ENCODE measurements at regions not wholly inside any gene's neighbourhood (a gene's known extent, or its start where the extent isn't known, plus 50 kb on each side); places are given as distances from the start of the nearest gene placed in this dataset.
"Not testable (repeated sequence)": the region's sequence is repeated elsewhere in the genome, so short reads cannot be mapped to it uniquely, and the experiment has no call there.

DNA sequence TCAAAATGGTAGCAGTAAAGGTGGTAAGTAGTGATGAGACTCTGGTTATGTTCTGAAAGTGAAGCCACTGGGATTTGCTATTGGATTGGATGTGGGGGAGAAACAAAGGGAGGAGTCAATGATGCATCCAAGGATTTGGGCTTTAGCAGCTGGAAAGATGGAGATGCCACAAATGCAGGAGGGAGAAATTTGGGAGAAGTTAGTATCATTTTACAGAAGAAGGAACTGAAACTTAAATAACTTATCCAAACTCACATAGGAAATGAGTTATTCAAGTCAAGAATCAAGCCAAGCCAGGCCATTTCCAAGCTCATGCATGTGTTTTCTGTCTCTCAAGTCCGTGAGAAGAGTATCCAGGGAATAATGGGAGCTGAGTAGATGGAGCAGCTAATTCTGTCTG lies 155.1 kb upstream of the TNFAIP3 start:
- TF ChIP-seq EZH2phosphoT487 (IDR thresholded peaks at IDR 0.05; ENCODE audit: insufficient read depth, low read depth), result no peak
- no peak for TF ChIP-seq EZH2 (IDR thresholded peaks at IDR 0.05; ENCODE audit: insufficient read depth, poor library complexity, severe bottlenecking)
- Histone ChIP-seq H3K27me3 (replicated peaks; ENCODE audit: insufficient read depth) (no peaks in the 10 kb centered on the region), H3K4me1 (ENCODE audit: insufficient read depth) (peaks cover 15% of the 10 kb centered on the region), H3K9me3 (ENCODE audit: low read depth) (no peaks in the 10 kb centered on the region), H4K20me1 (ENCODE audit: insufficient read depth) (no peaks in the 10 kb centered on the region), H3K36me3 (ENCODE audit: low read depth) (no peaks in the 10 kb centered on the region), H3K79me2 (ENCODE audit: insufficient read depth) (no peaks in the 10 kb centered on the region), H3K27ac (no peak overlapping the region), H3K9ac (no peak overlapping the region), H3K9me2 (ENCODE audit: insufficient read depth) (no peaks in the 10 kb centered on the region), H3K4me3 (no peak overlapping the region), H2AFZ (no peak overlapping the region), H3F3A (ENCODE audit: insufficient read depth) (peaks cover 29% of the 10 kb centered on the region; the same call in 1 of the 2 replicates), H3K4me2 (ENCODE audit: unreplicated experiment) (no peak overlapping the region)
- in situ Hi-C loops (cut with MboI), result loop anchor here (10.0 to 25.0 kb wide), 2 partner anchors 233 to 400 kb away; partner anchors contain the start of gene PERP
- 81 to 96% methylated on average over 1 of the region's 1 CpG for WGBS, 2 experiments (ENCODE audit: low coverage in 1 of 2, low lambda C conversion rate in 2 of 2, missing lambda C conversion rate in 2 of 2)
- no peak for DNase-seq

DNA sequence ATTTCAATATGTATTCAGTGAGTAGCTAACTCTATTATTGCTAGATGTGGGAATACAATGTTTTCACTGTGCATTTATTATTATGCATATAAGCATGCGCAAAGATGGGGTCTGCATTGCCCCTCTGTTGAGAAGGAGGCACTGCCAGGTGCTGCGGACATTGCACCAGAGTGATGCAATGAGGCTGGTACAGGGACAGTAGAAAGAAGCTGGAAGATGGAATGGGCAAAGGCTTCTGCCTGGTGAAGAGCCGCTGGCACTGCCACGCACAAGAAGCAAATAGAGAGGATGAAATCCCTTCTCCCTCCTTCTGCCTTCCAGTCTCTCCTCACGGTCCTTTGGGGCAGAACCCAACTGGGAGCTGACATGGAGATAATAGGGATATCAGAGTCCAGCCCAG lies 154.5 kb upstream of the TNFAIP3 start:
- H3F3A ChIP-seq (ENCODE audit: insufficient read depth), result peaks cover 29% of the 10 kb centered on the region; the same call in 1 of the 2 replicates
- no peak for DNase-seq
- TF ChIP-seq EZH2 (IDR thresholded peaks at IDR 0.05; ENCODE audit: insufficient read depth, poor library complexity, severe bottlenecking) (no peak), EZH2phosphoT487 (IDR thresholded peaks at IDR 0.05; ENCODE audit: insufficient read depth, low read depth) (no peak)
- no peaks in the 10 kb centered on the region for H3K27me3 ChIP-seq (replicated peaks; ENCODE audit: insufficient read depth)
- no peak overlapping the region for H3K27ac ChIP-seq
- H3K79me2 ChIP-seq (ENCODE audit: insufficient read depth), result no peaks in the 10 kb centered on the region
- in situ Hi-C loops (cut with MboI), result loop anchor here (10.0 to 25.0 kb wide), 2 partner anchors 232 to 400 kb away; partner anchors contain the start of gene PERP
- H3K4me1 ChIP-seq (ENCODE audit: insufficient read depth), result peaks cover 15% of the 10 kb centered on the region
- no peak overlapping the region for H3K4me3 ChIP-seq
- H4K20me1 ChIP-seq (ENCODE audit: insufficient read depth), result no peaks in the 10 kb centered on the region
- no peak overlapping the region for H3K4me2 ChIP-seq (ENCODE audit: unreplicated experiment)
- 93 to 97% methylated on average over 5 of the region's 5 CpGs for WGBS, 2 experiments (ENCODE audit: low coverage in 1 of 2, low lambda C conversion rate in 2 of 2, missing lambda C conversion rate in 2 of 2)
- no peaks in the 10 kb centered on the region for H3K36me3 ChIP-seq (ENCODE audit: low read depth)
- H2AFZ ChIP-seq, result no peak overlapping the region
- H3K9me3 ChIP-seq (ENCODE audit: low read depth), result no peaks in the 10 kb centered on the region
- no peaks in the 10 kb centered on the region for H3K9me2 ChIP-seq (ENCODE audit: insufficient read depth)
- no peak overlapping the region for H3K9ac ChIP-seq

GRCh38 chr6:137715589-137716045 lies 151.4 kb upstream of the TNFAIP3 start:
- no peaks in the 10 kb centered on the region for H3K9me3 ChIP-seq (ENCODE audit: low read depth)
- DNase-seq, result peak; percentile 68
- no peak overlapping the region for H3K9ac ChIP-seq
- H3K4me1 ChIP-seq (ENCODE audit: insufficient read depth), result 0 out of 2 replicates have a peak, but pooled peaks cover 4% of the 10 kb centered on the region
- 50 to 52% methylated on average over 4 of the region's 4 CpGs for WGBS, 2 experiments (ENCODE audit: low coverage in 1 of 2, low lambda C conversion rate in 2 of 2, missing lambda C conversion rate in 2 of 2)
- H3K4me2 ChIP-seq (ENCODE audit: unreplicated experiment), result no peak overlapping the region
- peaks cover 10% of the 10 kb centered on the region; the same call in 1 of the 2 replicates for H3F3A ChIP-seq (ENCODE audit: insufficient read depth)
- in situ Hi-C loops (cut with MboI), result loop anchor here (5.0 to 25.0 kb wide), 3 partner anchors 152 to 397 kb away; partner anchors contain the start of genes PERP and TNFAIP3
- no peaks in the 10 kb centered on the region for H4K20me1 ChIP-seq (ENCODE audit: insufficient read depth)
- H3K79me2 ChIP-seq (ENCODE audit: insufficient read depth), result no peaks in the 10 kb centered on the region
- H3K4me3 ChIP-seq, result no peak overlapping the region
- no peaks in the 10 kb centered on the region for H3K9me2 ChIP-seq (ENCODE audit: insufficient read depth)
- no peaks in the 10 kb centered on the region for H3K27me3 ChIP-seq (replicated peaks; ENCODE audit: insufficient read depth)
- no peak overlapping the region for H2AFZ ChIP-seq
- H3K27ac ChIP-seq, result no peak overlapping the region; the same call in 1 of the 2 replicates
- TF ChIP-seq EZH2phosphoT487 (IDR thresholded peaks at IDR 0.05; ENCODE audit: insufficient read depth, low read depth) (no peak), EZH2 (IDR thresholded peaks at IDR 0.05; ENCODE audit: insufficient read depth, poor library complexity, severe bottlenecking) (no peak)
- H3K36me3 ChIP-seq (ENCODE audit: low read depth), result no peaks in the 10 kb centered on the region

DNA sequence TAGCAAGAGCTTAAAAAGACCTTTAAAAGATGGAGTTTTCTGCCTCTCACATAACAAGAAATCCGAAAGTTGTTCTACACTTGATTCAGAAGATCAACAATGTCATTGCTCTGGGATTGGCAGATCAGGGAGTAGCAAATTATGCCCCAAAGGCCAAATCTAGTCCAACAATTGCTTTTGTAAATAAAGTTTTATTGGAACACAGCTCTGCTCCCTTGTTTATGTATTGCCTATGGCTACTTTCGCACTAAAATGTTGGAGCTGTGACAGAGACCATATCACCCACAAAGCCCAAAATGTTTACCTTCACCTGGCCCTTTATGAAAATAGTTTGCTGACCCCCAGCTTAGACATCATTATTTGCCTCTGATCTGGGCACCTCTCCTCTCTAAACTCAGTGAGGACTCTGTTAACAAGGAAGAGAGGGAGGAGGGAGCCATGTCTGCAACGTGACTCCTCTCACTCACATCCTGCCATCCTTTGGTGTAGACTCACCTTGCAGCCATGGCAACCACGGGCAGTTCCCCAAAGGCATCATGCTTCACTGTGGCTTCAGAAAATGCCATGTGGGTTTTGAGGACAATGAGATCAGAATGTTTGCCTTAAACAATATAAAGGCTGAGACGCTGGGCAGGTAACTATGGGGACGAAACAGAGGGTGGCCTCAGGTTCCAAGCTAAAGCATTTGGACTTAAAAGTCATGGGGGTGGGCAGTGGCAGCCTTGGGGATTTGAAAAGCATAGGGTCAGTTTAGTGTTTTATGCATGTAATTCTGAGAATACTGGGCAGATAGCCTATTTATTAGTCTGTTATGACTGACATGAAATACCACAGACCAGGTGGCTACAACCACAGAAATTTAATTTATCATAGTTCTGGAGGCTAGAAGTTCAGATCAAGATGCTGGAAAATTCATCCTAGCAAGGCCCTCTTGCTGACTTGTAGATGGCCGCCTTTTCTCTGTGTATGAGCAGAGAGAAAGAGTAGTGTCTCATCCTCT lies 149.7 kb upstream of the TNFAIP3 start:
- H3K9me2 ChIP-seq (ENCODE audit: insufficient read depth), result no peaks in the 10 kb centered on the region
- no peak for TF ChIP-seq EZH2phosphoT487 (IDR thresholded peaks at IDR 0.05; ENCODE audit: insufficient read depth, low read depth)
- TF ChIP-seq EZH2 (IDR thresholded peaks at IDR 0.05; ENCODE audit: insufficient read depth, poor library complexity, severe bottlenecking), result no peak
- WGBS, 2 experiments (ENCODE audit: low coverage in 1 of 2, low lambda C conversion rate in 2 of 2, missing lambda C conversion rate in 2 of 2), result 84 to 85% methylated on average over 7 of the region's 7 CpGs
- H4K20me1 ChIP-seq (ENCODE audit: insufficient read depth), result no peaks in the 10 kb centered on the region
- H3K9me3 ChIP-seq (ENCODE audit: low read depth), result no peaks in the 10 kb centered on the region
- in situ Hi-C loops (cut with MboI), result loop anchor here (5.0 to 25.0 kb wide), 3 partner anchors 150 to 395 kb away; partner anchors contain the start of genes PERP and TNFAIP3
- no peak overlapping the region for H3K9ac ChIP-seq
- no peak for DNase-seq
- peaks cover 10% of the 10 kb centered on the region; the same call in 1 of the 2 replicates for H3F3A ChIP-seq (ENCODE audit: insufficient read depth)
- no peaks in the 10 kb centered on the region for H3K79me2 ChIP-seq (ENCODE audit: insufficient read depth)
- no peak overlapping the region for H3K4me2 ChIP-seq (ENCODE audit: unreplicated experiment)
- H3K4me1 ChIP-seq (ENCODE audit: insufficient read depth), result 0 out of 2 replicates have a peak, but pooled peaks cover 4% of the 10 kb centered on the region
- H3K36me3 ChIP-seq (ENCODE audit: low read depth), result no peaks in the 10 kb centered on the region
- no peaks in the 10 kb centered on the region for H3K27me3 ChIP-seq (replicated peaks; ENCODE audit: insufficient read depth)
- H3K27ac ChIP-seq, result no peak overlapping the region
- H2AFZ ChIP-seq, result no peak overlapping the region
- no peak overlapping the region for H3K4me3 ChIP-seq

DNA sequence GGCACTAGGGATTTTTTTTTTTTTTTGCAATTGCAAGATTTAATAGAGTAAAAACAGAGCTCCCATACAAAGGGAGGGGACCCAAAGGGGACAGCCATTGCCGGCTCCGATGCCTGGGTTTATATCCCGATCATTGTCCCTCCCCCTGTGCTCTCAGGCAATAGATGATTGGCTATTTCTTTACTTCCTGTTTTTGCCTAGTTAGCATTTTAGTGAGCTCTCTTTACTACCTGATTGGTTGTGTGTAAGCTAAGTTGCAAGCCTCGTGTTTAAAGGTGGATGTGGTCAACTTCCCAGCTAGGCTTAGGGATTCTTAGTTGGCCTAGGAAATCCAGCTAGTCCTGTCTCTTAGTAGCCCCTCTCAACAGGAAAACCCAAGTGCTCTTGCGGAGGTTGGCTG lies 148.2 kb upstream of the TNFAIP3 start:
- not testable (repeated sequence) for H3K36me3 ChIP-seq (ENCODE audit: low read depth); H3K9me2 ChIP-seq (ENCODE audit: insufficient read depth); H3K9ac ChIP-seq; H3K27ac ChIP-seq; H4K20me1 ChIP-seq (ENCODE audit: insufficient read depth); DNase-seq; H3K4me1 ChIP-seq (ENCODE audit: insufficient read depth); H3K4me2 ChIP-seq (ENCODE audit: unreplicated experiment); H3F3A ChIP-seq (ENCODE audit: insufficient read depth); H3K27me3 ChIP-seq (replicated peaks; ENCODE audit: insufficient read depth); H2AFZ ChIP-seq; H3K4me3 ChIP-seq; H3K79me2 ChIP-seq (ENCODE audit: insufficient read depth); H3K9me3 ChIP-seq (ENCODE audit: low read depth)
- WGBS, 2 experiments (ENCODE audit: low coverage in 1 of 2, low lambda C conversion rate in 2 of 2, missing lambda C conversion rate in 2 of 2), result 90 to 97% methylated on average over 5 of the region's 5 CpGs
- in situ Hi-C loops (cut with MboI), result loop anchor here (5.0 to 25.0 kb wide), 3 partner anchors 148 to 393 kb away; partner anchors contain the start of genes PERP and TNFAIP3

All from GM23248 (cell line).